ENCODE measurements at regions not wholly inside any gene's neighbourhood (a gene's known extent, or its start where the extent isn't known, plus 50 kb on each side); places are given as distances from the start of the nearest gene placed in this dataset.
"Not testable (repeated sequence)": the region's sequence is repeated elsewhere in the genome, so short reads cannot be mapped to it uniquely, and the experiment has no call there.

DNA sequence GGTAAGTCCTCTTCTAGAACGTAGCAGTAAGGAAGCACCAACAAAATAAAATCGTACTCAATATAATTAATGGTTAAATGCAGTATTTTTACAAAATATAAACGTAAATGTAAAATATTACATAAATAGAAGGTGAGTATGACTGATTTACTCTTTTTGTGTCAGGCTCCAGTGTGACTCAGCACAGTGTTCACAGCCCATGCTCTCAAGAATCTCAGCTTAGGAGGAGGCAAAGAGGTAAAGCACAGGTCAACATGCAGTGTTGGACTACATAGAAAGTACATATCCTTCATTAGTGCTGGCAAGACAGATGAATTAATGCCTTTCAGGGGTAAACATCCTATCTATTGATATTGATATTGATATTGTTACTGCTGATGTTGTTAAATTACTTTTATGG, 2050.6 kb upstream of the RAG2 start:
- Histone ChIP-seq H3K4me3 (ENCODE audit: insufficient read depth, low read depth, low read length) (no peak overlapping the region), H3K27ac (ENCODE audit: insufficient read depth, low read depth, low read length, poor library complexity, severe bottlenecking) (no peak overlapping the region), H3K4me1 (ENCODE audit: control insufficient read depth, insufficient read depth, low read length) (no peaks in the 10 kb centered on the region), H3K9me3 (ENCODE audit: control insufficient read depth, low read length) (no peaks in the 10 kb centered on the region), H3K27me3 (ENCODE audit: control insufficient read depth, insufficient read depth, low read length, poor library complexity, severe bottlenecking) (no peaks in the 10 kb centered on the region), H3K36me3 (ENCODE audit: control insufficient read depth, insufficient read depth, low read length) (no peaks in the 10 kb centered on the region)
- 17% methylated on average over 1 of the region's 3 CpGs; no CpG with 5 or more reads in 1 of the 2 experiments for WGBS, 2 experiments

DNA sequence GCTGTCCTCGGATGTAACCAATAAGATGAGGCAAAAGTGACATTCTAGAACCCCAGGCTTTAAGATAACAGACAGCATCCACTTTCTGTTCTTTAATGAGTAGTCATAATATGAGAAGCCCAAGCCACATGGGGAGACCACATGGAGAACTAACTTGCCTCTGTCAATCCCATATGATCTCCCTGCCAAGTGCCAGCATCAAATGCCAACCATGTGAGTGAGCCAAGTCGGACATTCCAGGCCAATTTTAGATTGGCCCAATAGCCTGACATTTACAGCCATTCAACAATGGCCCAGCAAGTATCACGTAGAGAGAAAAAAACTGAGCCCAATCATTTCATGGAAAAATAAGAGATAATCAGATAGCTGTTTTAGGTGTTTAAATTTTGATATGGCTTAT, 2048.3 kb upstream of the RAG2 start:
- no peaks in the 10 kb centered on the region for H3K4me1 ChIP-seq (ENCODE audit: control insufficient read depth, insufficient read depth, low read length)
- no peaks in the 10 kb centered on the region for H3K9me3 ChIP-seq (ENCODE audit: control insufficient read depth, low read length)
- H3K4me3 ChIP-seq (ENCODE audit: insufficient read depth, low read depth, low read length), result no peak overlapping the region
- H3K27me3 ChIP-seq (ENCODE audit: control insufficient read depth, insufficient read depth, low read length, poor library complexity, severe bottlenecking), result no peaks in the 10 kb centered on the region
- WGBS, 2 experiments, result 92 to 98% methylated on average over 3 of the region's 3 CpGs
- no peak overlapping the region for H3K27ac ChIP-seq (ENCODE audit: insufficient read depth, low read depth, low read length, poor library complexity, severe bottlenecking)
- no peaks in the 10 kb centered on the region for H3K36me3 ChIP-seq (ENCODE audit: control insufficient read depth, insufficient read depth, low read length)

DNA sequence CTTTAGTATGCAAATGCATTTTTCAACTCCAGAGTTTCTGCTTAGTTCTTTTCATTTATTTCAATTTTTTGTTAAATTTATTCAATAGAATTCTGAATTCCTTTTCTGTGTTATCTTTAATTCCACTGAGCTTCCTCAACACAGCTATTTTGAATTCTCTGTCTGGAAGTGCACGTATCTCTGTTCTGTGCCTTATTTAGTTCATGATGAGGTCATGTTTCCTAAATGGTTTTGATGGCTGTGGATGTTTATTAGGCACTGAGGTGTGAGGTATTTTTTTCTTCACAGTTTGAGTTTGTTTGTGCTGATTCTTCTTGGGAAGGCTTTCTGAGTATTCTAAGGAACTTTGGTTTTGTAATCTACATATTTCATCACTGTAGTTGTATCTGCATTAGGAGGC, 2042.8 kb upstream of the RAG2 start:
- no peaks in the 10 kb centered on the region for H3K36me3 ChIP-seq (ENCODE audit: control insufficient read depth, insufficient read depth, low read length)
- no peak overlapping the region for H3K4me3 ChIP-seq (ENCODE audit: insufficient read depth, low read depth, low read length)
- no peaks in the 10 kb centered on the region for H3K9me3 ChIP-seq (ENCODE audit: control insufficient read depth, low read length)
- WGBS, 2 experiments, result 91 to 100% methylated on average over 1 of the region's 1 CpG
- no peak overlapping the region for H3K27ac ChIP-seq (ENCODE audit: insufficient read depth, low read depth, low read length, poor library complexity, severe bottlenecking)
- H3K27me3 ChIP-seq (ENCODE audit: control insufficient read depth, insufficient read depth, low read length, poor library complexity, severe bottlenecking), result no peaks in the 10 kb centered on the region
- H3K4me1 ChIP-seq (ENCODE audit: control insufficient read depth, insufficient read depth, low read length), result no peaks in the 10 kb centered on the region

DNA sequence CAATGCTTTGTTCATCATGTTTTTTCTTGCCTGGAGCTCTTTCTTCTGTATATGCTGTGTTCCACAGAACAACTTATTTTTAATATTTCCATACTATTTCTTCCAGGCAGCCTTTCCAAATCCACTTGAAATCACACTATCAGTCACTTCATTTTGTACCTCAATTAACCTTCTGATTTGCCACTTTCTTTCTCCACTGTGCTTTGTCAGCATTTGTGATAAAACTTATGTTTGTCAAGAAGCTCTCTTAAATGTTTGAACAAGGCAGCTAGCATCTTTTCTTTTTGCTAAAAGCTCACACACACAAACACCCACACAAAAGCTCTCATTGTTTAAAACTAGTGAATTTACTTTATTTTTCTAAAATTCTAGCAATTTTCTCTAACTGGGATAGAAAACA, 2014.7 kb upstream of the RAG2 start:
- Histone ChIP-seq H3K27ac (ENCODE audit: insufficient read depth, low read depth, low read length, poor library complexity, severe bottlenecking) (no peak overlapping the region), H3K4me1 (ENCODE audit: control insufficient read depth, insufficient read depth, low read length) (no peaks in the 10 kb centered on the region), H3K4me3 (ENCODE audit: insufficient read depth, low read depth, low read length) (no peak overlapping the region), H3K36me3 (ENCODE audit: control insufficient read depth, insufficient read depth, low read length) (no peaks in the 10 kb centered on the region), H3K27me3 (ENCODE audit: control insufficient read depth, insufficient read depth, low read length, poor library complexity, severe bottlenecking) (no peaks in the 10 kb centered on the region), H3K9me3 (ENCODE audit: control insufficient read depth, low read length) (no peaks in the 10 kb centered on the region)

DNA sequence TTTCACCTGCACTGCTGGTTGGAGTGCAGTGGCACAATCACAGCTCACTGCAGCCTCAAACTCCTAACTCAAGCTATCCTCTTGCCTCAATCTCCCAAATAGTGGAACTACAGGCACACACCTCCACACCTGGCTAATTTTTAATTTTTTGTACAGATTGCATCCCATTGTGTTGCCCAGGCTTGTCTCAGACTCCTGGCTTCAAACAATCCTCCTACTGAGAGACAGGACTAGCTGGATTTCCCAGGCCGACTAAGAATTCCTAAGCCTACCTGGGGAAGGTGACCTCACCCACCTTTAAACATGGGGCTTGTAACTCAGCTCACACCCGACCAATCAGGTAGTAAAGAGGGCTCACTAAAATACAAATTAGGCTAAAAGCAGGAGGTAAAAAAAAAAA, 2003.3 kb upstream of the RAG2 start:
- WGBS, 2 experiments, result 94 to 100% methylated on average over 1 to 2 of the region's 2 CpGs
- H3K27ac ChIP-seq (ENCODE audit: insufficient read depth, low read depth, low read length, poor library complexity, severe bottlenecking); H3K9me3 ChIP-seq (ENCODE audit: control insufficient read depth, low read length); H3K4me1 ChIP-seq (ENCODE audit: control insufficient read depth, insufficient read depth, low read length); H3K36me3 ChIP-seq (ENCODE audit: control insufficient read depth, insufficient read depth, low read length); H3K4me3 ChIP-seq (ENCODE audit: insufficient read depth, low read depth, low read length); H3K27me3 ChIP-seq (ENCODE audit: control insufficient read depth, insufficient read depth, low read length, poor library complexity, severe bottlenecking): not testable (repeated sequence)

DNA sequence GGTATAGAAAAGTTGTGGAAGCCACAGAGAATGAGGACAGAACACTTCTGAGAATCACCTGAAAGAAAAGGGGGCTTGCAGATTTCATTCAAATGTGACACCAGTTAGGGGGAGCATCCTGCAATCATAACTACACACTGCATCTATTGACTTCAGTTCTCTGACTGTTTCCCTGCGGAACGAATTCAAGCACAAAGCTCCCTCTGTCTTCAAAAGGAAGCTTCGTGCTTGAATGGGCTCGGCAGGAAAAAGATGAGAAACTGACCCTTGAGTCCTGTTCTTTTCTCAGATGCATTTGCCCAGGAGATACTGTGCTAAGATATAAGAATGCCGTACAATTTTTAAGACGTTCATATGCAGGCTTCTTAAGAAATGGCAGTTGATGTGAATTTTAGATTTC, 2000.4 kb upstream of the RAG2 start:
- H3K4me1 ChIP-seq (ENCODE audit: control insufficient read depth, insufficient read depth, low read length), result peaks cover 3% of the 10 kb centered on the region
- 56 to 58% methylated on average over 6 of the region's 6 CpGs for WGBS, 2 experiments
- H3K27ac ChIP-seq (ENCODE audit: insufficient read depth, low read depth, low read length, poor library complexity, severe bottlenecking), result no peak overlapping the region
- H3K36me3 ChIP-seq (ENCODE audit: control insufficient read depth, insufficient read depth, low read length), result no peaks in the 10 kb centered on the region
- no peaks in the 10 kb centered on the region for H3K9me3 ChIP-seq (ENCODE audit: control insufficient read depth, low read length)
- no peak overlapping the region for H3K4me3 ChIP-seq (ENCODE audit: insufficient read depth, low read depth, low read length)
- H3K27me3 ChIP-seq (ENCODE audit: control insufficient read depth, insufficient read depth, low read length, poor library complexity, severe bottlenecking), result no peaks in the 10 kb centered on the region

DNA sequence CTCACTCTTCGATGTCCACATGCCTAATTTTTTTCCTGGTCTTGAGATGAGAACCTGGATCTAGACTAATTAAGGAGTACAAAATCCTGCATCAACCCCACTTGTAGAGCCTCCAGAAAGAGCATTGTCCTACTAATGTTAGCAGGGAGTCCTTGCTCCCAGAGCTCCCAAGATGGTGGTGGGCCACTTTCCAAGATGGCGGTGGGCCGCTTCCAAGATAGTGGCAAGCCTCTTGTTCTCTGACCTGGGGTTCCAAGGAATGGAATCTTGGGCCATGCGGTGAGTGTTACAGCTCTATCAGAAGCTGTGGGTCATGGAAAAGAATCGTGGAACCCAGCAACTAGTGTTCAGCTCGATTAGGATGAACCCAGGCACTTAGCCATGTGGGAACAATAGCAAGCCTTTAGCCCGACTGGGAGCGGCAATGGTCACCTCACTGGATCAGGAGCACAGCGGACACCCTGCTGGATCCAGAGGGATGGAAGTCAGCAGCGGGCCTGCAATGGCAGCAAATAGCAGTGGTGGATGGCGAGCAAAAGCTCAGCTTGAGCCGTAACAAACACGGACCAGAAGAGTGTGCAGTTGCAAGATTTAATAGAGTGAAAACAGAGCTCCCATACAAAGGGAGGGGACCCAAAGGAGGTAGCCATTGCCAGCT, 1997.5 kb upstream of the RAG2 start:
- H3K36me3 ChIP-seq (ENCODE audit: control insufficient read depth, insufficient read depth, low read length); H3K9me3 ChIP-seq (ENCODE audit: control insufficient read depth, low read length); H3K4me1 ChIP-seq (ENCODE audit: control insufficient read depth, insufficient read depth, low read length); H3K4me3 ChIP-seq (ENCODE audit: insufficient read depth, low read depth, low read length); H3K27me3 ChIP-seq (ENCODE audit: control insufficient read depth, insufficient read depth, low read length, poor library complexity, severe bottlenecking); H3K27ac ChIP-seq (ENCODE audit: insufficient read depth, low read depth, low read length, poor library complexity, severe bottlenecking): not testable (repeated sequence)
- 96% methylated on average over 13 of the region's 13 CpGs for WGBS, 2 experiments

DNA sequence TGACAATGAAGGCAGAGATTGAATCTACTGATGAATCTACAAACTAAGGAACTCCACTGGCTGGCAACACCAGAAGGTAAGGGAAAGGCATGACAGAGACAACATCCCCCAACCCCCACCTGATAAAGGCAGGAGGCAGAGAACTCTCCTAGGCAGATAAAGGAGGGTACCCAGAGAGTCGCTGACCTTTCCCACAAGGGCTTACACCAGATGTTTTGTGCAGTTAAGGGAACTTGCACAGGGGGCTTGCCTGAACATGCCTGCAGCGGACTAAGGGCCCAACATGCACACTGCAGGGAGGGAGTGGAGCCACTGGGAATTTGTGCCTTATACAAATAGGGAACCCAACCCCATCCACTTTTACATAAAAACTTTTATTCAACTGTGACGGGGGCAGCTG, 1996.9 kb upstream of the RAG2 start:
- Histone ChIP-seq H3K27me3 (ENCODE audit: control insufficient read depth, insufficient read depth, low read length, poor library complexity, severe bottlenecking) (no peaks in the 10 kb centered on the region), H3K4me1 (ENCODE audit: control insufficient read depth, insufficient read depth, low read length) (peaks cover 3% of the 10 kb centered on the region), H3K4me3 (ENCODE audit: insufficient read depth, low read depth, low read length) (no peak overlapping the region), H3K27ac (ENCODE audit: insufficient read depth, low read depth, low read length, poor library complexity, severe bottlenecking) (no peak overlapping the region), H3K9me3 (ENCODE audit: control insufficient read depth, low read length) (no peaks in the 10 kb centered on the region), H3K36me3 (ENCODE audit: control insufficient read depth, insufficient read depth, low read length) (no peaks in the 10 kb centered on the region)
- 89 to 98% methylated on average over 3 of the region's 3 CpGs for WGBS, 2 experiments

DNA sequence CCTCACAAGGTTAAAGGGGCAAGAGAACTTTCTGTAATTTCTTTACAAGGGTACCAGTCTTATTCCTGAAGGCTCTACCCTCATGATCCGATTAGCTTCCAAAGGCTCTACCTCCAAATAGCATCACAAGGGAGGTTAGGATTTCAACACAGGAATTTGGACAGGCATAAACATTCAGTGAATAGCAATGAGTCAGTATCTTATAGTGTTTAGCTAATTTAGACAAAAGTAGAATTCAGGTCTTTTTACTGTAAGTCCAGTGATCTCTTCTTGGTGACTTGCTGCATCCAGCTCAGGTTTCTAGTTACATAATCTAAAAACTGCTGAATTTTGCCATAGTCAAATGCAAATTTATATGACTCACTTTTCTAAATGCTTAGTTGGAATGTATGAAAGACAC, 1995.6 kb upstream of the RAG2 start:
- no peaks in the 10 kb centered on the region for H3K9me3 ChIP-seq (ENCODE audit: control insufficient read depth, low read length)
- WGBS, 2 experiments, result 89 to 91% methylated on average over 1 of the region's 1 CpG
- no peaks in the 10 kb centered on the region for H3K36me3 ChIP-seq (ENCODE audit: control insufficient read depth, insufficient read depth, low read length)
- peaks cover 3% of the 10 kb centered on the region for H3K4me1 ChIP-seq (ENCODE audit: control insufficient read depth, insufficient read depth, low read length)
- H3K27ac ChIP-seq (ENCODE audit: insufficient read depth, low read depth, low read length, poor library complexity, severe bottlenecking), result no peak overlapping the region
- H3K27me3 ChIP-seq (ENCODE audit: control insufficient read depth, insufficient read depth, low read length, poor library complexity, severe bottlenecking), result no peaks in the 10 kb centered on the region
- H3K4me3 ChIP-seq (ENCODE audit: insufficient read depth, low read depth, low read length), result no peak overlapping the region

DNA sequence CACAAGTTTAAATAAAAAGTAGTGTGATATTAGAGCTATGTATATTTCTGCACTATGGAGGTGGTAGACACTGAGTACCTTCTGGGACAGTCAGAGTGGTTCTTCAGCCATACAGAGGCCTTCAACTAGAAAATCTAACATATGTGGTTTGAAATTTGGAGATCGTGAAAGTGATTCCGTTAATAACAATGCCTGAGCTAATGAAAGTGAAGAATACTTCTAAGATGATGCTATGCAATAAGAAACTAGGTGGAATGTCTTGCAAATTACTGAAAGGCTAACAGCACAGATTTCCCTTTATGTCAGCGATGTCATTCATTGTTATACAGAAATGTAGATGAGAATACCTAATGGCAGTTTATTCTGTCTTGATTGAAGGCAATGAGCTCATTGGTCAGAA, 1984.7 kb upstream of the RAG2 start:
- 63 to 69% methylated on average over 3 of the region's 3 CpGs for WGBS, 2 experiments
- Histone ChIP-seq H3K27ac (ENCODE audit: insufficient read depth, low read depth, low read length, poor library complexity, severe bottlenecking) (no peak overlapping the region), H3K9me3 (ENCODE audit: control insufficient read depth, low read length) (peaks cover 2% of the 10 kb centered on the region), H3K36me3 (ENCODE audit: control insufficient read depth, insufficient read depth, low read length) (no peaks in the 10 kb centered on the region), H3K4me1 (ENCODE audit: control insufficient read depth, insufficient read depth, low read length) (no peaks in the 10 kb centered on the region), H3K4me3 (ENCODE audit: insufficient read depth, low read depth, low read length) (no peak overlapping the region), H3K27me3 (ENCODE audit: control insufficient read depth, insufficient read depth, low read length, poor library complexity, severe bottlenecking) (no peaks in the 10 kb centered on the region)

DNA sequence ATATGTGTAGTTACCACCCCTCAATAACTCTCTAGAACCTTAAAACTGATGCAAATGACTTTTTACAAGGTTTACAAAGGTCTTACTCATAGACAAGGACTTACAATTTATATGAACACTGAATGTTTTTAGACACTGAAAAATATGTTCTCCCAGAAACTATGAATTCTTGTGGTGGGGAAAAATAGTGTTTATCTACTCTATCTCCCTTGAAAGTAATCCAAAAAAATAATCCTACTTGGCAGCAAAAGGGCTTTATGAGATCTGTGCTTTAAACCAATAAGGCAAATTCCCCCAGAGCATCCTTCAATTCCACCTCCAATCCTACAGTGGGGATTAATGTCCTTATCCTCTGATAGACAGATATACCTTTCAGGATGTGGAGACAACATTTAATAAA, 1984.1 kb upstream of the RAG2 start:
- Histone ChIP-seq H3K9me3 (ENCODE audit: control insufficient read depth, low read length) (peaks cover 3% of the 10 kb centered on the region), H3K27me3 (ENCODE audit: control insufficient read depth, insufficient read depth, low read length, poor library complexity, severe bottlenecking) (no peaks in the 10 kb centered on the region), H3K36me3 (ENCODE audit: control insufficient read depth, insufficient read depth, low read length) (no peaks in the 10 kb centered on the region), H3K4me3 (ENCODE audit: insufficient read depth, low read depth, low read length) (no peak overlapping the region), H3K27ac (ENCODE audit: insufficient read depth, low read depth, low read length, poor library complexity, severe bottlenecking) (no peak overlapping the region), H3K4me1 (ENCODE audit: control insufficient read depth, insufficient read depth, low read length) (no peaks in the 10 kb centered on the region)
